IMR-90 (cell line): ENCODE measurements at regions not wholly inside any gene's neighbourhood (a gene's known extent, or its start where the extent isn't known, plus 50 kb on each side); places are given as distances from the start of the nearest gene placed in this dataset.

Source experiments
- ATAC-seq: fragments of 200-7000 bp; cut with Tn5 transposase; 2 replicates; pipeline ENCODE4 v1.9.1; 2020; ENCODE audit warnings: low read depth, mild to moderate bottlenecking, moderate library complexity
- BruUV-seq: library from RNA; stranded (reverse); fragments of 400-500 nt; replicated peaks from 2 replicates; lab custom pipeline; 2021; lab: Mats Ljungman, UMichigan
- CTCF ChIA-PET: fragments of 300-600 bp; formaldehyde crosslinking; extraction: SDS; loops from one replicate; lab custom pipeline; 2021; ENCODE audit warnings: antibody characterized with exemption; lab: Yijun Ruan, JAX
- POLR2A ChIA-PET: fragments of 300-600 bp; sonication (Branson Sonifier 250); formaldehyde crosslinking; loops from one replicate; lab custom pipeline; 2022; ENCODE audit warnings: antibody characterized with exemption; ENCODE audit not compliant: unreplicated experiment; lab: Charles Lee
- DNase-seq: peaks from one replicate; pipeline ENCODE4 v3.0.0; 2013
- H2AFZ ChIP-seq: replicated peaks from 2 replicates; pipeline ENCODE3; 2013; ENCODE audit warnings: low read length, mild to moderate bottlenecking; ENCODE audit not compliant: poor library complexity
- H2AK5ac ChIP-seq: 2 replicates; pipeline ENCODE4 v1.6.1; 2013; ENCODE audit warnings: low read depth, low read length, inconsistent platforms
- H2AK9ac ChIP-seq: replicated peaks from 2 replicates; pipeline ENCODE3; 2013; ENCODE audit warnings: mild to moderate bottlenecking, low read depth, low read length, moderate library complexity; ENCODE audit not compliant: poor library complexity
- H2BK120ac ChIP-seq: 2 replicates; pipeline ENCODE4 v1.6.1; 2013; ENCODE audit warnings: low read depth, low read length, inconsistent platforms
- H2BK15ac ChIP-seq: 3 replicates; pipeline ENCODE4 v1.6.1; 2013; ENCODE audit warnings: low read depth, low read length, inconsistent platforms
- H2BK20ac ChIP-seq: 2 replicates; pipeline ENCODE4 v1.6.1; 2013; ENCODE audit warnings: low read depth, mild to moderate bottlenecking, inconsistent platforms, low read length, moderate library complexity
- H2BK5ac ChIP-seq: 2 replicates; pipeline ENCODE4 v1.6.1; 2013; ENCODE audit warnings: mild to moderate bottlenecking, low read depth, low read length, inconsistent platforms; ENCODE audit not compliant: poor library complexity, severe bottlenecking
- H3K14ac ChIP-seq: replicated peaks from 2 replicates; pipeline ENCODE4 v1.6.1; 2013; ENCODE audit warnings: low read depth, low read length, inconsistent platforms
- H3K18ac ChIP-seq: 2 replicates; pipeline ENCODE4 v1.6.1; 2013; ENCODE audit warnings: low read depth, low read length, control low read depth
- H3K23ac ChIP-seq: 2 replicates; pipeline ENCODE4 v1.6.1; 2013; ENCODE audit warnings: low read depth, low read length, inconsistent platforms
- H3K27ac ChIP-seq: 2 replicates; pipeline ENCODE4 v1.5.1; 2013; ENCODE audit warnings: mild to moderate bottlenecking, control low read depth, low read length; ENCODE audit not compliant: insufficient read depth
- H3K27me3 ChIP-seq: 2 replicates; pipeline ENCODE4 v1.6.1; 2013; ENCODE audit warnings: low read length; ENCODE audit not compliant: control insufficient read depth, insufficient read depth
- H3K36me3 ChIP-seq: 2 replicates; pipeline ENCODE4 v1.6.1; 2013; ENCODE audit warnings: low read length, mixed read lengths; ENCODE audit not compliant: control insufficient read depth, insufficient read depth
- H3K4ac ChIP-seq: 2 replicates; pipeline ENCODE4 v1.6.1; 2013; ENCODE audit warnings: low read depth, low read length, inconsistent platforms
- H3K4me1 ChIP-seq: 2 replicates; pipeline ENCODE4 v1.6.1; 2013; ENCODE audit warnings: low read length, mixed read lengths; ENCODE audit not compliant: control insufficient read depth, insufficient read depth
- H3K4me2 ChIP-seq: 2 replicates; pipeline ENCODE4 v1.6.1; 2013; ENCODE audit warnings: low read depth, mild to moderate bottlenecking, control low read depth, low read length, moderate library complexity
- H3K4me3 ChIP-seq: 2 replicates; pipeline ENCODE4 v1.5.1; 2013; ENCODE audit warnings: low read depth, mild to moderate bottlenecking, control low read depth, low read length, moderate library complexity; ENCODE audit not compliant: insufficient read depth
- H3K56ac ChIP-seq: 2 replicates; pipeline ENCODE4 v1.6.1; 2013; ENCODE audit warnings: low read length, inconsistent platforms; ENCODE audit not compliant: insufficient read depth; ENCODE audit errors: extremely low read depth
- H3K79me1 ChIP-seq, 2 experiments: 2 replicates each; pipeline ENCODE4 v1.6.1; 2013; ENCODE audit warnings: low read length in 2 of 2, inconsistent platforms in 1 of 2, low read depth in 1 of 2
- H3K9ac ChIP-seq: 2 replicates; pipeline ENCODE4 v1.6.1; 2013; ENCODE audit warnings: low read depth, low read length, control low read depth
- H3K9me1 ChIP-seq: 2 replicates; pipeline ENCODE4 v1.6.1; 2013; ENCODE audit warnings: low read length, inconsistent platforms; ENCODE audit not compliant: insufficient read depth
- H3K9me3 ChIP-seq: 2 replicates; pipeline ENCODE4 v1.6.1; 2013; ENCODE audit warnings: low read length; ENCODE audit not compliant: control insufficient read depth, insufficient read depth
- H4K20me1 ChIP-seq: 2 replicates; pipeline ENCODE4 v1.6.1; 2013; ENCODE audit warnings: low read length, inconsistent platforms; ENCODE audit not compliant: insufficient read depth
- H4K5ac ChIP-seq: 2 replicates; pipeline ENCODE4 v1.6.1; 2013; ENCODE audit warnings: mild to moderate bottlenecking, low read depth, low read length, control low read depth
- H4K8ac ChIP-seq, 2 experiments: 2 replicates each; pipeline ENCODE4 v1.6.1; 2013; ENCODE audit warnings: low read depth in 2 of 2, low read length in 2 of 2, control low read depth in 1 of 2, inconsistent platforms in 1 of 2
- H4K91ac ChIP-seq: 2 replicates; pipeline ENCODE4 v1.6.1; 2013; ENCODE audit warnings: low read depth, low read length, inconsistent platforms; ENCODE audit not compliant: insufficient read depth
- BHLHE40 ChIP-seq: fragments of 150-350 bp; IDR thresholded peaks from 2 replicates; pipeline ENCODE4 v1.6.1; 2016; ENCODE audit warnings: mild to moderate bottlenecking, low read depth, low read length
- ELK1 ChIP-seq: fragments of 150-350 bp; IDR thresholded peaks from 2 replicates; pipeline ENCODE4 v1.6.1; 2016; ENCODE audit warnings: low read depth, mild to moderate bottlenecking, low read length, moderate library complexity, borderline replicate concordance
- MAFK ChIP-seq: IDR thresholded peaks from 2 replicates; pipeline ENCODE4 v1.6.1; 2012; ENCODE audit warnings: low read depth, low read length, improper control_type of control experiment
- MXI1 ChIP-seq: IDR thresholded peaks from 2 replicates; pipeline ENCODE4 v1.6.1; 2012; ENCODE audit warnings: low read depth, mild to moderate bottlenecking, low read length, moderate library complexity, borderline replicate concordance
- NFE2L2 ChIP-seq: fragments of 150-350 bp; IDR thresholded peaks from 2 replicates; pipeline ENCODE4 v1.6.1; 2016; ENCODE audit warnings: low read depth, mild to moderate bottlenecking, low read length
- POLR2A ChIP-seq: IDR thresholded peaks from 2 replicates; pipeline ENCODE4 v1.6.1; 2012; ENCODE audit warnings: mild to moderate bottlenecking, low read depth, low read length
- RAD21 ChIP-seq: IDR thresholded peaks from 2 replicates; pipeline ENCODE4 v1.6.1; 2012; ENCODE audit warnings: low read length, improper control_type of control experiment
- RCOR1 ChIP-seq: IDR thresholded peaks from 2 replicates; pipeline ENCODE4 v1.6.1; 2012; ENCODE audit warnings: mild to moderate bottlenecking, low read length, improper control_type of control experiment; ENCODE audit not compliant: insufficient replicate concordance
- USF2 ChIP-seq: fragments of 150-350 bp; IDR thresholded peaks from 2 replicates; pipeline ENCODE4 v1.6.1; 2017; ENCODE audit warnings: mild to moderate bottlenecking, antibody characterized with exemption, low read length, low read depth
- WGBS, 2 experiments: methylation state at CpG; one replicate each; pipeline versions ENCODE4 v1.1.5 to v1.1.7; 2013; ENCODE audit warnings: missing lambda C conversion rate in 2 of 2; ENCODE audit not compliant: insufficient read length in 1 of 2; ENCODE audit errors: extremely low coverage in 2 of 2; 5-methylcytosine and 5-hydroxymethylcytosine counted together
- dilution Hi-C: fragments of 300-500 bp; cut with HindIII; formaldehyde crosslinking; loops from one replicate; pipeline ENCODE4 v1.14.3; 2018; ENCODE audit warnings: low sequenced_read_pairs; ENCODE audit not compliant: unreplicated experiment
- in situ Hi-C: fragments of 300-500 bp; cut with MboI; formaldehyde crosslinking; loops from 3 replicates; pipeline ENCODE4 v1.14.3; 2019; ENCODE audit warnings: low sequenced_read_pairs, inconsistent platforms, mixed read lengths
- intact Hi-C: fragments of 100-400 bp; cut with micrococcal nuclease; formaldehyde crosslinking; loops from 2 replicates; pipeline ENCODE4 v1.10.0; 2022

- Histone ChIP-seq H4K20me1 (no peaks in the 10 kb centered on the region), H2AFZ (no peak overlapping the region), H3K27me3 (no peaks in the 10 kb centered on the region), H2AK9ac (no peak overlapping the region), H4K91ac (no peak overlapping the region), H3K79me1 (no peaks in the 10 kb centered on the region), H2BK120ac (no peak overlapping the region), H3K14ac (no peak overlapping the region), H3K4ac (no peak overlapping the region), H3K56ac (no peak overlapping the region), H3K27ac (no peak overlapping the region), H2BK15ac (no peak overlapping the region), H3K23ac (no peak overlapping the region), H4K8ac (no peak overlapping the region), H4K5ac (no peak overlapping the region), H3K4me1 (no peaks in the 10 kb centered on the region), H3K9me1 (no peaks in the 10 kb centered on the region), H3K4me2 (no peak overlapping the region), H2BK5ac (no peak overlapping the region), H3K4me3 (no peak overlapping the region), H3K9me3 (no peaks in the 10 kb centered on the region), H3K18ac (no peak overlapping the region), H3K36me3 (no peaks in the 10 kb centered on the region), H2BK20ac (no peak overlapping the region), H3K9ac (no peak overlapping the region), H2AK5ac (no peak overlapping the region)
- no peak for DNase-seq
- in situ Hi-C loops (no loop called here), intact Hi-C loops (no loop called here), dilution Hi-C loops (no loop called here)
- ChIA-PET CTCF (no interaction called here), POLR2A (no interaction called here)
- TF ChIP-seq BHLHE40: no peak
- no peak for TF ChIP-seq MXI1
- TF ChIP-seq ELK1: no peak
- TF ChIP-seq MAFK: no peak
- TF ChIP-seq POLR2A: no peak
- no peak for TF ChIP-seq USF2
- no peak for TF ChIP-seq RCOR1
- TF ChIP-seq NFE2L2: no peak
- TF ChIP-seq RAD21: no peak
- no CpG with 5 or more reads among the region's 5 CpGs for WGBS, 2 experiments
- BruUV-seq: no TSS peak
- no peak for ATAC-seq
These were observed 435.9 kb downstream of the DSEL start for GRCh38 chr18:67080601-67081000.
